NCI-H2107 treated with DMSO at 0.1 percent for 48 hours (cell line): ENCODE measurements at regions not wholly inside any gene's neighbourhood (a gene's known extent, or its start where the extent isn't known, plus 50 kb on each side); places are given as distances from the start of the nearest gene placed in this dataset.
"Not testable (repeated sequence)": the region's sequence is repeated elsewhere in the genome, so short reads cannot be mapped to it uniquely, and the experiment has no call there.

ENCODE experiments used
- DNase-seq: peaks from one replicate; lab custom pipeline; 2025; ENCODE audit not compliant: unreplicated experiment; lab: John Stamatoyannopoulos, UW

DNA sequence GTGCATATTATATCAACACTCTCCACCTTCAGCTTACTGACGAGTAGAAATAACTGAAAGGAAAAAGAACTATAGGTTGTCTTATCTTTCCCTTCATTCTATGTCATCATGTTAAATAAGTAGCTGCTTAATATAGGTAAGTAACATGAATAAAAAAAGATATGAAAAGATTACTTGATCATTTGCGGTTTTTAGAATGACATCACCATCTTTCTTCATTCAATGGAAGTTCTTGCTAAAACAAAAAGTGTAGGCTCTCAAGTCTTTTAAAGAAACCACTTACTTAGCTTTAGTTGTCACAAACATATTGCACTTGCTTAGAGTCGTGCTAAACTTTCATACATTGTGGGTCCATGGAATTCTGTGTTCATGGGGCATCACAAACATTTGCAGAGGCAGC, 331.1 kb upstream of the DEPDC1 start:
- no peak for DNase-seq

DNA sequence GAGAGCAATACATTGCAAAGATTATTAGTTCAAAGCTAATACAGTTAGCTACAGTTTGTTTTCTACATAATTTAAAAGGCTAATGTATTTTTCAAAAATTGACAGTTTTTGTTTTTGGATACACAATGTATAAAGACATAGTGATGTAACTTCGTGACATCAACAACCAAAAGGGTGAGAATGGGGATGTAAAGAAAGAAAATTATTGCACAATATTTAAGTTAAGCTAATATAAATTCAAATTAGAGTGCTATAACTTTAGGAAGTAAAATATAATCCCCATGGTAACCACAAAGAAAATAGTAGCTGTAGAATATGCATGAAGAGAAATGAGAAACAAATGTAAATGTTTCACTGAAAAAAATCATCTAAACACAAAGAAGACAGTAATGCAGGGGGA, 334.4 kb upstream of the DEPDC1 start:
- DNase-seq: no peak

DNA sequence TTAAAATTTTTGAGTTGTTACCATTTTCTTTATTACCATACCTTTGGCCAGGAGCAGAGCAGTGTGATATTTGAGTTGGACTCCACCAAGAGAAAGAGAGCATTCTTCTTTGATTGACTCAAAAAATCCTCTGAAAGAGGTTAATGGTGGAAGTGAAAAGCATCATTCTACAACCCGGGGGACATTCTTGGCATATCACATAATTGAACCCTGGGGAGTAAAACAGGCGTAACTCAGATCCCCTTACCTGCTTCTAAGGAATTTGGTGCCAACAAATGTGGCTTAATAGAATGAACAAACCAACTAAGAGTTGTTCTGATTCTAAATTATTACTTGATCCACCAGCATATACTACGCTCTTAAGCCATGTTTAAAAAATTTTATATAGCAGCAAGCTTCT, 351.1 kb upstream of the DEPDC1 start:
- DNase-seq: no peak

DNA sequence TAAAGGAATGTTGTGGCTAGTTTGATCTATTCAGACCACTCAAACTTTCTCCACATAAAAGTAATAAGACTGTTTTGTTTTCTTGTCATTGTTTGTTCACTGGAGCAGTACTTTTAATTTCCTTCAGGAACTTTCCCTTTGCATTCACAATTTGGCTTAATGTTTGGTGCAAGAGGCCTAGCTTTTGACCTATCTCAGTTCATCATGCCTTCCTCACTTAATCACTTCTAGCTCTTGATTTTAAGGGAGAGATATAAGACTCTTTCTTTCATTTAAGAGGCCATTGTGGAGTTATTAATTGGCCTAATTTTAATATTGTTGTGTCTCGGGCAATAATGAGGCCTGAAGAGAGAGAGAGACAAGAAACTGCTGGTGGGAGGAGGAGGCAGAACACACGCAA, 371.7 kb upstream of the DEPDC1 start:
- DNase-seq: no peak

DNA sequence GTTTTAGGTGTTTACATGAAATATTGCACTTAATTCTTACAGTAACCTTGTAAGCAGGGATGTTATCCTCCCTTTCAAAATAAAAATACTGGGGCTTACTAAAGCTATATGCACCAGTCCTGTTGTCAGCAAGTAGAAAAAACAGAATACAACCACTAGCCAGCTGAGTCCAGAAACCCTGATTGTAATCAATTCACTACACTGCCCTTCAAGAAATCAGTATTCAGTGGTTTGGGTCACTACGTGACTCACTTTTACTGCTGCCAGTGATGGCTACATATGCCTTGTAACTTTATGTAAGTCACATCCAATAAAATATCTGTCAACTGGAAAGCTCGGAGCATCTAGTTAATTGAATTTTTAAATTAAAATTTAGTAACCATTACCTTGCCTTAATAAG, 376.3 kb upstream of the DEPDC1 start:
- no peak for DNase-seq

DNA sequence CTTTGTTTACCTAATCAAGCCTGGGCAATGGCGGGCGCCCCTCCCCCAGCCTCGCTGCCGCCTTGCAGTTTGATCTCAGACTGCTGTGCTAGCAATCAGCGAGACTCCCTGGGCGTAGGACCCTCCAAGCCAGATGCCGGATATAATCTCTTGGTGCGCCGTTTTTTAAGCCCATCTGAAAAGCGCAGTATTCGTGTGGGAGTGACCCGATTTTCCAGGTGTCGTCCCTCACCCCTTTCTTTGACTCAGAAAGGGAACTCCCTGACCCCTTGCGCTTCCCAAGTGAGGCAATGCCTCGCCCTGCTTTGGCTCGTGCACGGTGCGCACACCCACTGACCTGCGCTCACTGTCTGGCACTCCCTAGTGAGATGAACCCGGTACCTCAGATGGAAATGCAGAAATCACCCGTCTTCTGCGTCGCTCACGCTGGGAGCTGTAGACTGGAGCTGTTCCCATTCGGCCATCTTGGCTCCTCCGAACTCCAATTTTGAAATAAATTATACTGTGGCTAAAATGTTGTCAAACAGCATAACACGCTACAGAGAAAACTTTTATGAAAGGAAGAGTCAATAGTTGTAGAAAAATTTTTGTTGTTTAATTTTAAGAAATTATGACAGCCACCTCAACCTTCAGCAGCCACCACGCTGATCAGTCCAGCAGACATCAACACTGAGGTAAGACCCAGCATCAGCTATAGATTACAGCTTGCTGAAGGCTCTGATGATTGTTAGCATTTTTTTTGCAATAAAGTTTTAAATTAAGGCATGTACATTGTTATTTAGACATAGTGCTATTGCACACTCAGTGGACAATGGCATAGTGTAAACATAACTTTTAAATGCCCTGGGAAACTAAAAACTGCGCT, 384.7 kb upstream of the DEPDC1 start:
- not testable (repeated sequence) for DNase-seq

DNA sequence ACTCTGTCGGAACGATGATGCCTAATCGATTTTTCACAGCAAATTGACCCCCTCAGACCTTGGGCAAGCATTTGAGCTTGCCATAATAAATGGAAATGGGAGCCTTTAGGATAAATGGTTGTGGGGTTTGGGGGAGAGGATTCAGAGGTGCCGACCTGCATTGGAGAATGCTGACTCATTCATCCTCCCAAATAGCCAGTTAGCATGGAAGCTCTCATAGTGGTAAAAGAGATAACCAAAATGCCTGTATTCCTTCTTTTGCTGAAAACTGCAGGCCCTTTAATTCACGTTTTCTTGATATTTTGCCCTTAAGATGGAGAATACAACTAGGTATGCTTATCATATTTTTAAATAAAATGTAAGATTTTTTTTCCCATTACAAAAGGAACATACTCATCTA, 392.6 kb upstream of the DEPDC1 start:
- no peak for DNase-seq

DNA sequence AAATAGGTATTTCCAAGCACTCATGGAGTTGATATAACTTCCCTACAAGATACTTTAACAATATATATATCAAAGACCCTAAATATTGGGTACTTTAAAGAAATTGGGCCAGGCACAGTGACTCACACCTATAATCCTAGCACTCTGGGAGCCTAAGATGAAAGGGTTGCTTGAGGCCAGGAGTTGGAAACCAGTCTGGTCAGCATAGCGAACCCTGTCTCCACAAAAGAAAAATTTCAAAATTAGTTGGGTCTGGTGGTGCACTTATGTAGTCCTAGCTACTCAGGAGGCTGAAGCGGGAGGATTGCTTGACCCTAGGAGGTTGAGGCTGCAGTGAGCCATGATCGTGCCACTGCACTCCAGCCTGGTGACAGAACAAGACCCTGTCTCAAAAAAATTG, 393.9 kb upstream of the DEPDC1 start:
- no peak for DNase-seq

DNA sequence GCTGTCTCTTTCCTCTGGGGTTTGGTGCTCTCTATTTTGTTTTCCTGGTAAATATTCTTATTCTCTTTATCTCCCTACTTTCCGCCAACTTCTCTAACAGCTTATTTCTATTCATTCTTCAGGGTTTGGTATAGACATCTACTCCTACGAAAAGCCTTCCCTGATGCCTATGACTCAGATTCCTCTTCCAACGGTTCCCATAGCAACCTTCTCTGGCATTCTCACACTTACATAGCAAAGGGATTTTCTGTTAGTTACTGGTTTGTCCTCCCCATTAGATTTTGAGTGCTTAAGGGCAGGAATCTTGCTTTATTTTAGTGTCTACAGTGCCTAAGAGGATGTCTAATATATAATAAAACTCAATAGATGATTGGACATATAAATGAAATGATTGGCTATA, 407.6 kb upstream of the DEPDC1 start:
- no peak for DNase-seq

DNA sequence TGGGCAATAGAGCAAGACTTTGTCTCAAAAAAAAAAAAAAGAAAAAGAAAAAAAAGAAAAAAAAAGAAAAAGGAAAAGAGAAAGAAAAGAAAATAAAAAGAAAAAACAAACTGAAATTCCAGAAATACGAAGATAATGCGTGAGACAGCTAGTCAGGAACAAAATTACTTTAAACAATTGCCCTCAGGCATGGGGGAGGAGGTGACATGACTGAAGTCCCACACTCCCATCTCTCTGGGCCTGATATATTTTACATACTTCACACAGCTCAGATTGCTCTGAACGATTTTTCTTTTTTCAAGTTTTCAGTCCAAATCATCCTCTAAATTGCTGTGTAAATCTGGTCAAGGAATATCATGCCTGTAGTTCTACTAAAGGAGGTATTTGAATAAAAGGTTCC, 409.5 kb upstream of the DEPDC1 start:
- DNase-seq: no peak

DNA sequence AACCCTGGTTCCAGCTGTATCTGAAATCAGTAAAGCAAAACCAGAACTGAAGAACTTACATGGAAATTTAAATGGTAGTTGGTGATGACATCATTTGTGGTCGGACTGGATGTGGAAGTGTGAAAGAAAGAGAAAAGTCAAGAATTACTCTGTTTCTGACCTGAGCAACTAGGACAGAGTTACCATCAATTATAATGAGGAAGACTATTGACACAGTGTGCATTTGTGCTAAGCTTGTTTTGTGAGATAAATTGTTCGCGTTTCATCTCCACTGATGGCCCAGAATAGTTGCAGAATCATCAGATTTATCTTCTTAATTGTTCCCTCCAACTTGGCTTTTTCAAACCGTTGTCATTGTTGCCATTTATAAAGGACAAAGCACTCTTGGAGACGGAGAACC, 410.6 kb upstream of the DEPDC1 start:
- DNase-seq: no peak

DNA sequence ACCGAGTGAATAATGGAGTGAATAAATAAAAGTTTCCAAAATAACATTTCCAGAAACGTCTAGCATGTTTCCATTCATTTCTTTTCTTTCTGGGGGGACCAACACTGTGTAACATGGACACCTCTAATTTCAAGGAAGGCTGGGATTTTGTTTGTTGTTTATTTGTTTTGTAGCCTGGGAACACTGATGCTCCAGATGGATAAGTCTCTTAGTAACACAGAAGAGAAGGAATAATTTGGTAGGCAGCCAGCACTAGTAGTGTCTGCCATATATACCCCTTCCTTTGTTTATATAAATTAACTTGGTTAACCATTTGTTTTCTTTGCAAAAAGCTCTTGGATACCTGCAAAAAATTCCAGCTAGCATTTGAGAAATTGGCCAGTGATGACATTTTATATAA, 411.4 kb upstream of the DEPDC1 start:
- no peak for DNase-seq

DNA sequence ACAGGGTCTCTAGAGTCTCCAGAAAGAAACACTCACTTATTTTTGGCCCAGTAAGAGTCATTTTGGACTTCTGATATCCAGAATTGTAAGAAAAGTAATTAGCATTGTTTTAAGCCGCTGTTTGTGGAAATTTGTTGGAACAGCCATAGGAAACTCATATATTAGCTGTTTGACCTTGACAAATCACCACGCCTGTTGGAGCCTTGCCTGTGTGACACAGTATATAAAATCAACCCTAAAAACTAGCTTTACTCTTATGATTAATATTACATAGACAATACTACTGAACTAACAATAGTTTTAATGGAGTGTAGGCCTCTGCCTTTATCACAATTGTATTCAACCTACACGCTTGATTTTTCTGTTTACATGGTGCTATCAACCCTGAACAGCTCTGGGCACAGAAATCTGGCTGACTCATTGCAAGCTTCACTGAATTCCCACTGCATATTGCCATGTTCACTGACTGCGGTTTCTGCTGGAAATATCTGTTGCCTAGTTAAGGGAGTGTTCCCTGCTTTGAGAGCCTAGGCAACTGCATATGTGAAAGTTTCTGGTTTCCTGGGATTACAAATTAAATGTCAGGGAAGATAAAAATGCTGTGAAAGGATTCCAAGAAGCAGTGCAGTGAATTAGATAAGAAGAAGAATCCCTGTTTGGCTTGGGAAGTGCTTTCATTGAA, 419.5 kb upstream of the DEPDC1 start:
- no peak for DNase-seq

DNA sequence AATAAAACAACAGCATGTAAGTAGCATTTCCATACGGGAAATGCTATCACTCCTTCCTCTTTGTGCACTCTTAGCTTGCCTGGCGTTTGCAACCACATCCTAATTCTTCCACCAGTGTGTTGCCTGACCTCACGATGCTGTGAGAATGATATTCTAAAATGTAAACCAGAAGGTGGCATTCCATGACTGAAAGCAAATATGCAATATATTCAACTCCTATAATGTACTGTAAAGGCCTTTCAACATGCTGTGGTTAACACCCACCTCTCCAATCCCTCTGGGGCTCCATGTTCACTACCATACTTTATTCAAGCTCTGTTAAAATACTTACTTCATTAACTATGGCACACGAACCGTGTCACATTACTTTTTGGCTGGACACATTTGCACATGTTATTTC, 420.6 kb upstream of the DEPDC1 start:
- DNase-seq: no peak

DNA sequence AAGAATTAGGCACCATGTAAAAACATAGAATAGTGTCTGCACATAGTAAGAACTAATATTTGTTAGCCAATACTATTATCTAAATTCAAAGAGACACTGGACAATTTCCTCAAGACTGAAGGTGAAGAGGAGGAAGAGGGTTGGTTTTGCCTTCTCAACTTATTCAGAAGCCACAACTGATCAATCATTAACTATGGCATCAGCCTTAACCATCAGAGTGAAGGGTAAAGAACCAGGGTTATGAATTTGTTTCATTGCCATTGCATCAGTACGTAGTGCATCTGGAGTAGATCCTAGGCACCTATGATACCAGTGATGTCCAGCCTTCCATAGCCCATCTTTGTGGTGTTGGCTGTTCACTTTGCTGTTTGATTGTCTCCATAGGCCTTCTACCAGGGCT, 421.7 kb upstream of the DEPDC1 start:
- DNase-seq: no peak

DNA sequence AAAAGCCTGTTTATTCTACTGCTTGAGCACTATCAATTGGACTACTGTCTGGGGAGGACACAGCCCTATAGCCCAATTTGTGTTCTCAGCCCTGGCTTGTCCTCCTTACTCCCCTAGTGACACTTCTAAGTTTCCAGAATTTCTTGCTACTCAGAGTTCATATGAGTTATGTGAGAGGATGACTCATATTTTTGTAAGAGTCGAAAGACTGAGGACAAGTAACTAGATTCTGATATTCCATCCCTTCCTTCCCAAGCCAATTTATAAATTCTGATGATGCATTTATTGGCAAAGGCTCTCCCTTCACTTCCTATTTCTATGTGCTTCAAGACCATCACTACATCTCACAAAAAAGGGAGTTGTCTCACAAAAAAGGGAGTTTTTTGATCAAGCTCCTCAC, 422.2 kb upstream of the DEPDC1 start:
- no peak for DNase-seq

DNA sequence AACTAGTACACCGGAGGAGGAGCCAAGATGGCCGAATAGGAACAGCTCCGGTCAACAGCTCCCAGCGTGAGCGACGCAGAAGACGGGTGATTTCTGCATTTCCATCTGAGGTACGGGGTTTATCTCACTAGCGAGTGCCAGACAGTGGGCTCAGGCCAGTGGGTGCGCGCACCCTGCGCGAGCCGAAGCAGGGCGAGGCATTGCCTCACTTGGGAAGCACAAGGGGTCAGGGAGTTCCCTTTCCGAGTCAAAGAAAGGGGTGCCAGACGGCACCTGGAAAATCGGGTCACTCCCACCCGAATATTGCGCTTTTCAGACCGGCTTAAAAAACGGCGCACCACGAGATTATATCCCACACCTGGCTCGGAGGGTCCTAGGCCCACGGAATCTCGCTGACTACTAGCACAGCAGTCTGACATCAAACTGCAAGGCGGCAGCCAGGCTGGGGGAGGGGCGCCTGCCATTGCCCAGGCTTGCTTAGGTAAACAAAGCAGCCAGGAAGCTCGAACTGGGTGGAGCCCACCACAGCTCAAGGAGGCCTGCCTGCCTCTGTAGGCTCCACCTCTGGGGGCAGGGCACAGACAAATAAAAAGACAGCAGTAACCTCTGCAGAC, 426.7 kb upstream of the DEPDC1 start:
- DNase-seq: not testable (repeated sequence)

DNA sequence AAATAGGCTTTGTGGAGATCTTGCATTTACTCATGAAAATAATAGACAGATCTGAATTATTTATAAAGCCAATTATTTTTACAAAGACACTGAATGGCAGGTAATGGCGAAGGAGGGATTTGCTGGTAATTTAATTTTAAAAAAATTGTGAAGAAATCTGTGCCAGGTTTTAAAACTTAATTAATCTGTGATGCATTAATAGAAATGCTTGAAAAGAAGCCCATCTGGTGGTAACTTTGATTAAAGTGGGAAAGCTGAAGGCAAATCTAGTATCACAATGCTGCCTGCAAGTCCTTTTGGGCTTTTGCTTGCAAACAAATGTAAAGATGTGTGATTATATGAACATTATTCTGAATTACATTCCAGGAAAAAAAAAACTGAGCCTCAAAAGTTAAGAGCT, 433.2 kb upstream of the DEPDC1 start:
- DNase-seq: no peak

DNA sequence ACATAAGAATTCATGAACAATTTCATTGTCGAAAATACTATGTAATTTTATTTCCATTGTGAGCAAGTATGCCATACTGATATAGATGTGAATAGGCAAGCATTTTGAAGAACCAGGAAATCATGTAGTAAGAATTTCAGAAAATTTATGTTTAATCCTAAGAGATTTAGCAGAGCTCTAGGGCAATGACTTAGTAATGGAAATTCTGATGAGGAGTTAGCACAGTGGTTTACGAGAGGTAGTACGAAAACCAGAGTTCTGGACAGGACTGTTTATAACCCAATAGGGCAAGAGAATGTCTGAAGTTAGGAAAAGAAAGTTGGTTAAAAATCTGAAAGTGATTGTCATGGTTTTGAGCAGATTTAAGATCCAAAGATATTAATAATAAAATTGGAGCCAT, 439.6 kb upstream of the DEPDC1 start:
- no peak for DNase-seq

DNA sequence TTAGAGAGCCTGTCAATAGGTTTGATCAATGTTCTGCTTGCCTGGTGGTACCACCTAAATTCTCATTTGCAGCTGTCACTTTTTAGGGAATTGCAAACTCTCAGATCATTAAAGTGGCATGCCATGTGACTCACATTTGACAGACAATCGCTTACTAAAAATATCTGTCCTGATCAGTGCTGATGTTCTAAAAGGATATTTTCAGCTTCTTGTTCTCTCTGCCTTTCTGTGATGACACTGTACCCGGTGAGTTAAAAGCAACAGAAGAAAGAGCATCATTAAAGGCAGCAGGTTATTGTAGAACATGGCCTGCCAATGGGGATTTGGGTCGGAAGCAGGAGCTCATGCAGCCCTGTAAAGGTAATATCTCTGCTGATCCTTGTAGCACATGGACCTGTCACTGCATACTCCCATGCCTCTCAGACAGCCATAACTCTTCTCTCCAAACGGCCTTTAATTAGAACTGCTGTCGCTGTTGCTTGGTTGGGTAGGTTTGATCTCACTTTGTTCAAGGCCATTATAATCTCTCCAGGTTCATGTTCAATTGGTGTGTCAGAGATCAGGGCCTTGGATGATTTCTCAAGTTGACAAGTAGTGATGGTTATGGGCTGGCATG, 441.3 kb upstream of the DEPDC1 start:
- DNase-seq: no peak

DNA sequence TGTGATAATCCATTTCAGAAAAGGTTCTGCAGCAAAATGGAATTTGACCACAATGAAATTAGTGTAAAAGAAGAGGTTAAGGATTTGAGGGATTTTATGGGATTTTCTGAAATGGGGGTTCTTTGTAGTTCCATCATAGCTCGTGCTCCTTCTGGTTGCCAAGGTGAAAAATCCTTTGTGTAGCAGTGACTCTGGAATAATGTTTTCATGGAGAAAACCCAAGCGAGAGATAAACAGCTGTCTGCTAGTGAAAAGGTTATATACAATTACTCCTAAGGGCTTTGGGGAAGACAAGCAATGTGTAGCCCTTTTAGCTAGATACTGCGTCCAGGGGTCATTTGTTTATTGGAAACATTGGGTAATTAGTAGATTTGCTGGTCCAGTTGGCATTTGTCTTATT, 453.2 kb upstream of the DEPDC1 start:
- DNase-seq: no peak

DNA sequence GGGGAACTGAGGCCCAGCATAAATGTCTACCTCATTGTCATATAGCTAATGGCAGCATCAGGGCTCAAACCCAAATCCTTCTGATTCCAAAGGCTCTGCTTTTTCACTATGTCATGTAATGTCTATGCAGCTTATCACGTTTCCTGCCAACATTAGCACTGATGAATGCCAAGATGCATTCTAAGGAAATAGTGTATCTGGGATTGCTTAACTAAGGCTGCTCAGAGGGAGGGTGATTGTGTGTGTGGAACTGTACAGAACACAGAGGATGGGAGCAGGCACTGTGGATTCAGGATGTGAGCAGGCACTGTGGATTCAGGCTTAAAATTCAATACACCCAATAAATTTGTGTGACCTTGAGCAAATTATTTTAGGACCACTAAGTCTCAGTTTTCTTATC, 456.4 kb upstream of the DEPDC1 start:
- DNase-seq: no peak
